ENCODE measurements at regions not wholly inside any gene's neighbourhood (a gene's known extent, or its start where the extent isn't known, plus 50 kb on each side); places are given as distances from the start of the nearest gene placed in this dataset.

- no peak for DNase-seq
Observed at GRCh38 chr12:92556141-92556540, 146.6 kb upstream of the PLEKHG7 start.

GRCh38 chr12:92554158-92555073, 148.4 kb upstream of the PLEKHG7 start:
- peak in 1 of 3 donors; percentile 46 for DNase-seq

GRCh38 chr12:92553389-92553788, 149.4 kb upstream of the PLEKHG7 start:
- peak in 1 of 3 donors; percentile 57 for DNase-seq

GRCh38 chr12:92552412-92553108, 150.2 kb upstream of the PLEKHG7 start:
- no peak for DNase-seq

GRCh38 chr12:92551853-92552397, 150.9 kb upstream of the PLEKHG7 start:
- no peak for DNase-seq

- no peak for DNase-seq
Observed at GRCh38 chr12:92551210-92551609, 151.6 kb upstream of the PLEKHG7 start.

GRCh38 chr12:92550661-92551060, 152.1 kb upstream of the PLEKHG7 start:
- DNase-seq: no peak

GRCh38 chr12:92550254-92550653, 152.5 kb upstream of the PLEKHG7 start:
- DNase-seq: no peak

GRCh38 chr12:92549516-92549915, 153.3 kb upstream of the PLEKHG7 start:
- DNase-seq: no peak

- no peak for DNase-seq
Observed at GRCh38 chr12:92547906-92548305, 154.9 kb upstream of the PLEKHG7 start.

GRCh38 chr12:92547420-92547819, 155.4 kb upstream of the PLEKHG7 start:
- DNase-seq: no peak

GRCh38 chr12:92546635-92547348, 156.0 kb upstream of the PLEKHG7 start:
- DNase-seq: no peak

- DNase-seq: no peak
Observed at GRCh38 chr12:92546259-92546634, 156.5 kb upstream of the PLEKHG7 start.

- DNase-seq: no peak
Observed at GRCh38 chr12:92544322-92544721, 158.5 kb upstream of the PLEKHG7 start.

- DNase-seq: no peak
Observed at GRCh38 chr12:92543840-92544239, 158.9 kb upstream of the PLEKHG7 start.

GRCh38 chr12:92543359-92543758, 159.4 kb upstream of the PLEKHG7 start:
- no peak for DNase-seq

GRCh38 chr12:92541731-92542130, 161.1 kb upstream of the PLEKHG7 start:
- DNase-seq: no peak

GRCh38 chr12:92540782-92541423, 161.9 kb upstream of the PLEKHG7 start:
- DNase-seq: no peak

- peak in 1 of 3 donors; percentile 50 for DNase-seq
Observed at GRCh38 chr12:92539976-92540781, 162.6 kb upstream of the PLEKHG7 start.

GRCh38 chr12:92539110-92539749, 163.6 kb upstream of the PLEKHG7 start:
- DNase-seq: peak in 1 of 3 donors; percentile 39
